ENCODE measurements at regions not wholly inside any gene's neighbourhood (a gene's known extent, or its start where the extent isn't known, plus 50 kb on each side); places are given as distances from the start of the nearest gene placed in this dataset.

DNA sequence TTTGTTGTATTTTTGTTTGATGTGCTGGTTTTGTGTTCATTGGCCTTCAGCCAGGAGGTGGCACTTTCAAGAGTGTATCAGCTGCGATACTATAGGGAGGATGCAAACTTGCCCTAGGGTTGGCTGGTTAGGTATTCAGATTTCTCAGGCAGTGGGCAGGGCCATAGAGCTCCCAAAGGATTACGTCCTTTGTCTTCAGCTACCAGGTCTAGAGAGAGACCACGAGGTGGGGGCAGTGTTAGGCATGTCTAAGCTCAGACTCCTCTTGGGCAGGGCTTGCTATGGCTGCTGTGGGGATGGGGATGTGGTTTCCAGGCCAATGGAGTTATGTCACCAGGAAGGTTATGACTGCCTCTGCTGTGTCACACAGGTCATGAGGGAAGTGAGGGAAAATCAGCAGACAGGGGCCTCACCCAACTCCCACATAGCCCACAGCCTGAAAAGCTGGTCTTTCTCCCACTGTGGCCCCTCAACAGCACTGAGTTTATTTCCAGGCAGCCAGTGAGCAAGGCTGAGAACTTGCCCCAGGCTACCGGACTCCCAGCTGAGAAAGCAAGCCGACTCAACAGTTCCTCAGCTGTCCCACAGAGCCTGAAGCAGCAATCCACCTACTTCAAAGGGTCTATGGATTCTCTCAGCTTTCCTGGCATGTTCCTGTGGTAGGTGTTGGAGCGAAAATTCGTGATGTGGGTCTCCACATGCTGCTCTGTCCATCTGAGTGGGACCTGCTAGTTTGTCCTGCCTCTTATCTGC, 227.4 kb upstream of the COBL start:
- TF ChIP-seq, protein P1, sequence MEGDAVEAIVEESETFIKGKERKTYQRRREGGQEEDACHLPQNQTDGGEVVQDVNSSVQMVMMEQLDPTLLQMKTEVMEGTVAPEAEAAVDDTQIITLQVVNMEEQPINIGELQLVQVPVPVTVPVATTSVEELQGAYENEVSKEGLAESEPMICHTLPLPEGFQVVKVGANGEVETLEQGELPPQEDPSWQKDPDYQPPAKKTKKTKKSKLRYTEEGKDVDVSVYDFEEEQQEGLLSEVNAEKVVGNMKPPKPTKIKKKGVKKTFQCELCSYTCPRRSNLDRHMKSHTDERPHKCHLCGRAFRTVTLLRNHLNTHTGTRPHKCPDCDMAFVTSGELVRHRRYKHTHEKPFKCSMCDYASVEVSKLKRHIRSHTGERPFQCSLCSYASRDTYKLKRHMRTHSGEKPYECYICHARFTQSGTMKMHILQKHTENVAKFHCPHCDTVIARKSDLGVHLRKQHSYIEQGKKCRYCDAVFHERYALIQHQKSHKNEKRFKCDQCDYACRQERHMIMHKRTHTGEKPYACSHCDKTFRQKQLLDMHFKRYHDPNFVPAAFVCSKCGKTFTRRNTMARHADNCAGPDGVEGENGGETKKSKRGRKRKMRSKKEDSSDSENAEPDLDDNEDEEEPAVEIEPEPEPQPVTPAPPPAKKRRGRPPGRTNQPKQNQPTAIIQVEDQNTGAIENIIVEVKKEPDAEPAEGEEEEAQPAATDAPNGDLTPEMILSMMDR (IDR thresholded peaks at IDR 0.05) = no peak
- TF ChIP-seq POLR2A (IDR thresholded peaks at IDR 0.05) = no peak

Measured in testis (tissue), 2 donors.